Uterus (tissue), 3 donors: ENCODE measurements at regions not wholly inside any gene's neighbourhood (a gene's known extent, or its start where the extent isn't known, plus 50 kb on each side); places are given as distances from the start of the nearest gene placed in this dataset.

ENCODE experiments used
- DNase-seq, 2 donors: peaks; one replicate each; pipeline ENCODE4 v3.0.0-alpha.2; 2019 to 2020
- H3K27ac ChIP-seq, 2 donors: fragments of 200-600 bp; sonication (generic); 1 replicate in 1 of 2; 2 replicates in 1 of 2; pipeline ENCODE4 v1.5.1; 2016 to 2018
- H3K27me3 ChIP-seq, 2 donors: fragments of 200-600 bp; sonication (generic); one replicate each; pipeline ENCODE4 v1.5.1; 2018 to 2019; ENCODE audit warnings: control low read depth in 1 of 2
- H3K36me3 ChIP-seq, 2 donors: fragments of 200-600 bp; sonication (generic); one replicate each; pipeline ENCODE4 v1.5.1; 2019; ENCODE audit warnings: control low read depth in 1 of 2
- H3K4me1 ChIP-seq, 2 donors: fragments of 200-600 bp; sonication (generic); one replicate each; pipeline ENCODE4 v1.5.1; 2018 to 2019; ENCODE audit warnings: control low read depth in 1 of 2
- H3K4me3 ChIP-seq, 2 donors: fragments of 200-600 bp; sonication (generic); 1 replicate in 1 of 2; 2 replicates in 1 of 2; pipeline ENCODE4 v1.5.1; 2018 to 2019; ENCODE audit warnings: mild to moderate bottlenecking in 1 of 2
- H3K9me3 ChIP-seq, 2 donors: fragments of 200-600 bp; sonication (generic); one replicate each; pipeline ENCODE4 v1.5.1; 2019; ENCODE audit warnings: control low read depth in 1 of 2
- POLR2A ChIP-seq, 2 donors: fragments of 450-650 bp; IDR thresholded peaks; one replicate each; pipeline ENCODE4 v1.6.1; 2016; ENCODE audit warnings: antibody characterized with exemption in 2 of 2, mild to moderate bottlenecking in 1 of 2, moderate library complexity in 1 of 2
- intact Hi-C: fragments of 100-400 bp; cut with DNase I; formaldehyde crosslinking; loops from one replicate; pipeline ENCODE4 v1.15.1; 2023; ENCODE audit warnings: low total_unique reads
- TF ChIP-seq, protein P1 (sequence below), 4 experiments: fragments of 200-600 bp in 2 of 4; fragments of 450-650 bp in 2 of 4; sonication (generic) in 2 of 4; IDR thresholded peaks; one replicate each; pipeline ENCODE4 v1.5.1; 2016 to 2019; ENCODE audit warnings: antibody characterized with exemption in 4 of 4, mild to moderate bottlenecking in 2 of 4, moderate library complexity in 1 of 4
- donor health status: DM: yes; HTN: yes; CAD: no.

DNA sequence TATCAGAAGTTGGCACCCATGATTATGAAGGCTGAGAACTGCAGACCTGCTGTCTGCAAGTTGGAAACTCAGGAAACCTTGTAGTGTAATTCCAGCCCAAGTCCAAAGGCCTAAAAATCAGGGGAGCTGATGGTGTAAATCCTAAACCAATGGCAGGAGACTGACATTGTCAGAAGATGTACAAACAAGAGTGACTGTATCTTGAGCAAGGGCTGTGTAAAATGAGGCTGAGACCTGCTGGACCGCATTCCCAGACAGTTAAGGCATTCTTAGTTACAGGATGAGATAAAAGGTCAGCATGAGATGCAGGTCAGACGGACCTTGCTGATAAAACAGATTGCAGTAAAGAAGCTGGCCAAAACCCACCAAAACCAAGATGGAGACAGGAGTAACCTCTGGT is 147.7 kb downstream of the COG6 start:
- DNase-seq: no peak
- TF ChIP-seq, protein P1, sequence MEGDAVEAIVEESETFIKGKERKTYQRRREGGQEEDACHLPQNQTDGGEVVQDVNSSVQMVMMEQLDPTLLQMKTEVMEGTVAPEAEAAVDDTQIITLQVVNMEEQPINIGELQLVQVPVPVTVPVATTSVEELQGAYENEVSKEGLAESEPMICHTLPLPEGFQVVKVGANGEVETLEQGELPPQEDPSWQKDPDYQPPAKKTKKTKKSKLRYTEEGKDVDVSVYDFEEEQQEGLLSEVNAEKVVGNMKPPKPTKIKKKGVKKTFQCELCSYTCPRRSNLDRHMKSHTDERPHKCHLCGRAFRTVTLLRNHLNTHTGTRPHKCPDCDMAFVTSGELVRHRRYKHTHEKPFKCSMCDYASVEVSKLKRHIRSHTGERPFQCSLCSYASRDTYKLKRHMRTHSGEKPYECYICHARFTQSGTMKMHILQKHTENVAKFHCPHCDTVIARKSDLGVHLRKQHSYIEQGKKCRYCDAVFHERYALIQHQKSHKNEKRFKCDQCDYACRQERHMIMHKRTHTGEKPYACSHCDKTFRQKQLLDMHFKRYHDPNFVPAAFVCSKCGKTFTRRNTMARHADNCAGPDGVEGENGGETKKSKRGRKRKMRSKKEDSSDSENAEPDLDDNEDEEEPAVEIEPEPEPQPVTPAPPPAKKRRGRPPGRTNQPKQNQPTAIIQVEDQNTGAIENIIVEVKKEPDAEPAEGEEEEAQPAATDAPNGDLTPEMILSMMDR (IDR thresholded peaks at IDR 0.05): no peak
- TF ChIP-seq POLR2A (IDR thresholded peaks at IDR 0.05): no peak
- Histone ChIP-seq H3K36me3 (no peaks in the 10 kb centered on the region), H3K27ac (no peak overlapping the region), H3K4me3 (no peak overlapping the region), H3K9me3 (no peaks in the 10 kb centered on the region), H3K27me3 (no peaks in the 10 kb centered on the region), H3K4me1 (no peaks in the 10 kb centered on the region)
- intact Hi-C loops: no loop called here

DNA sequence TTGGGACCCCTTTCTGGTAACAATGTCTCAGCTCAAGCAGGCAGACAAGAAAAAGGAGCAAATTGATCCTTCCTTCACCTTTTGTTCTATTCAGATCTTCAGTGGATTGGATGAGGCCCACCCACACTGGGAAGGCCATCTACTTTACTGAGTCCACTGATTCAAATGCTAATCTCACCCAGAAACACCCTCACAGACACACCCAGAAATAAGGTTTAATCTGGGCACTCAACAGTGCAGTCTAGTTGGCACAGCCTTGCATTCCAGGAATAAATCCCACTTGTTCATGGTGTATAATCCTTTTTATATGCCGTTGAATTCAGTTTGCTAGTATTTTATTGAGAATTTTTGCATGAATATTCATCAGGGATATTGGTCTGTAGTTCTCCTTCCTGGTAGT is 148.4 kb downstream of the COG6 start:
- H3K4me3 ChIP-seq: no peak overlapping the region
- intact Hi-C loops: no loop called here
- H3K27me3 ChIP-seq: no peaks in the 10 kb centered on the region
- no peaks in the 10 kb centered on the region for H3K36me3 ChIP-seq
- TF ChIP-seq, protein P1 (IDR thresholded peaks at IDR 0.05): no peak
- no peak for TF ChIP-seq POLR2A (IDR thresholded peaks at IDR 0.05)
- DNase-seq: no peak
- H3K27ac ChIP-seq: no peak overlapping the region
- H3K4me1 ChIP-seq: no peaks in the 10 kb centered on the region
- H3K9me3 ChIP-seq: no peaks in the 10 kb centered on the region

DNA sequence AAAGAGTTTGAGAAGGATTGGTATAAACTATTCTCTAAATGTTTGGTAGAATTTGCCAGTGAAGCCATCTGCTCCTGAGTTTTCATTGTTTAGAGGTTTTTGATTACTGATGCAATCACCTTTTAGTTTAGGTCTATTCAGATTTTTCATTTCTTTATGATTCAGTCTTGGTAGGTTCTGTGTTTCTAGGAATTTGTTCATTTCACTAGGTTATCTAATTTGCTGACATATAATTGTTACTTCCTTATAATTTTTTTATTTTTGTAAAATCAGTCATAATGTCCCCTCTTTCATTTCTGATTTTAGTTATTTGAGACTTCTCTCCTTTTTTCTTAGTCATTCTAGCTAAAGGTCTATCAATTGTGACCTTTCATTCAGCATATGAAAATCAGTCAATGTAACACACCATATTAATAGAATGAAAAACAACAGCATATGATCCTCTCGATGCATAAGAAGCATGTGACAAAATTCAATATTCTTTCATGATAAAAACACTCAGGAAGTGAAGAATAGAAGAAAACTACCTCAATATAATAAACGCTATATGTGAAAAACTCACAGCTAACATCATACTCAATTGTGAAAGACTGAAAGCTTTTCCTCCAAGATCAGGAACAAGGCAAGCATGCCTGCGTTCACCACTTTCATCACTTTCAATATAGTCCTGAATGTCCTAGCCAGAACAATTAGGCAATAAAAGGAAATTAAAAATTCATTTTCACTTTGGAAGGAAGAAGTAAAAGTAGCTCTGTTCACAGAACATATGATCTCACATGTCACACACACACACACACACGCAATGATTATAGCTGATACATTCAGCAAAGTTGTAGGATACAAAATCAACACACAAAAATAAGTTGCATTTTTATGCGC is 149.1 kb downstream of the COG6 start:
- Histone ChIP-seq H3K4me1 (no peaks in the 10 kb centered on the region), H3K27ac (no peak overlapping the region), H3K4me3 (no peak overlapping the region), H3K9me3 (no peaks in the 10 kb centered on the region), H3K36me3 (no peaks in the 10 kb centered on the region), H3K27me3 (no peaks in the 10 kb centered on the region)
- TF ChIP-seq POLR2A (IDR thresholded peaks at IDR 0.05): no peak
- intact Hi-C loops: no loop called here
- DNase-seq: no peak

DNA sequence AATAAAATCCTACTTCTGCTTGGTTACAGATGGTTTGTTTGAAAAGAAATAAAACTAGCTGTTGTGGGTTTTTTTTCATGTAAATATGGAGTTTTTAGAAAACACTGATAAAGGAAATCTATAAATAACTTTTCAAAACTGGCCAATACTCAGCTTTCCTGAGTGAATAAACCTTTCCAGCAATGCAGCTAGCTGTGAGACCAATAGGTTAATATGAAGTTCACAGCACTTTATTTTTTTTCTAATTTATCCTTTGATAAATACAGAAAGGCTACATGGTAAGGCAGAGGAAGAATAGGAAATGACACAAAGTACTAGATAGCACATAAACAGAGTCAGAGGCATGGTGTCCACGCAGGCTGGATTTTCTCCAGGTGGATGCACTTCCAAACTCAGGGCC is 154.0 kb downstream of the COG6 start:
- TF ChIP-seq POLR2A (IDR thresholded peaks at IDR 0.05): no peak
- TF ChIP-seq, protein P1 (IDR thresholded peaks at IDR 0.05): no peak
- Histone ChIP-seq H3K9me3 (no peaks in the 10 kb centered on the region), H3K36me3 (no peaks in the 10 kb centered on the region), H3K4me1 (no peaks in the 10 kb centered on the region), H3K27me3 (no peaks in the 10 kb centered on the region), H3K4me3 (no peak overlapping the region), H3K27ac (no peak overlapping the region)
- intact Hi-C loops: no loop called here
- no peak for DNase-seq

DNA sequence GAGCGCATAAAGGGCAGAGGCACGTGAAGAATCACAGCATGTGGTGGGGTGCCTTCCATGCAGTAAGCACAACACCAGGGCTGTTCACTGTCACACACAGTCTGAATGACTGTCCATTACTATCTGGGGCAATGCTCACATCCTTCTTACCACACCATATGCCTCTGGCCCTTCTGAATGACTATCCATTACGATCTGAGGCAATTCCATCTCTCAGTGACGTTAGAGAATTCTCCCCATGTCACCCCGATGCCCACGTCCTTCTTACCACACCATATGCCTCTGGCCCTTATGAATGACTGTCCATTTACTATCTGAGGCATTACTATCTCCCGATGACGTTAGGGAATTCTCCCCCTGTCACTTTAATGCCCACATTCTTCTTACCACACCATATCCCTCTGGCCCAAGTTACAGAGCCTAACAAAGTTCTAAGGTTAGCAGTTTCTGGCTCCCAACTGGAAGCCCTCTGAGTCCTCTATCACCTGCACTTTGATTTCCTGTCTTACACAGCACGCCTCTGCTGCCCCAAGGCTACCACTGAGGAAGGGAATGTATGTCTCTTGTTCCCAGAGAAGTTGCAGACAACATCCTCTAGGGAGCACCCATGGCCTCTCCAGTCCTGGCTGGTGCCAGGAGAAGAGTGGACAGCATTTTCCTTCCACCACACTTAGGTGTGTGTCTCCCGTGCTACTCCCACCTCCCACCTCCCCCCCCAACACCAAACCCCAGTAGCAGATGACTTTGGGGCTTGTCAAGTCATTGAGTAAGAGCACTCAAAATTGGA is 154.8 kb downstream of the COG6 start:
- Histone ChIP-seq H3K9me3 (no peaks in the 10 kb centered on the region), H3K4me1 (no peaks in the 10 kb centered on the region), H3K36me3 (no peaks in the 10 kb centered on the region), H3K4me3 (no peak overlapping the region), H3K27ac (no peak overlapping the region), H3K27me3 (no peaks in the 10 kb centered on the region)
- DNase-seq: no peak
- TF ChIP-seq POLR2A (IDR thresholded peaks at IDR 0.05): no peak
- TF ChIP-seq, protein P1 (IDR thresholded peaks at IDR 0.05): no peak
- intact Hi-C loops: no loop called here
